ENCODE measurements at regions not wholly inside any gene's neighbourhood (a gene's known extent, or its start where the extent isn't known, plus 50 kb on each side); places are given as distances from the start of the nearest gene placed in this dataset.
"Not testable (repeated sequence)": the region's sequence is repeated elsewhere in the genome, so short reads cannot be mapped to it uniquely, and the experiment has no call there.

- DNase-seq (ENCODE audit: extremely low read depth, low read depth, low spot score): no peak
These were observed 129.3 kb downstream of the LNPK start for GRCh38 chr2:175872721-175873120.

DNA sequence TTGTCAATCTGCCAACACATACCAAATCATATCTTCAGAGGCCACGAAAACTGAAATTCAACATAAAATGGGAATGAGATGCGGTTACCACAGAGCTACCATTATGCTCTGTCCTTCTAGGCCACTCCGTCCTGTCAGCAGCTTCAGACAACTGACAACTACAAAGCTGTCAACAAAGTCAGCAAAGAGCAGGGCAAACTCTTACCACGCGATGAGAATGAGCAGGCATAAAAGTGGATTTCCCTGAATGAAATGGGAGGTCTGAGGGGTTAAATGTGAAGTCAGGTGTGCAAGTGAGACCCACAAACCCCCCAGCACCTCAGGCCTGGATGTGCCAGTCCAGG, 130.1 kb downstream of the LNPK start:
- DNase-seq (ENCODE audit: extremely low read depth, low read depth, low spot score): no peak

DNA sequence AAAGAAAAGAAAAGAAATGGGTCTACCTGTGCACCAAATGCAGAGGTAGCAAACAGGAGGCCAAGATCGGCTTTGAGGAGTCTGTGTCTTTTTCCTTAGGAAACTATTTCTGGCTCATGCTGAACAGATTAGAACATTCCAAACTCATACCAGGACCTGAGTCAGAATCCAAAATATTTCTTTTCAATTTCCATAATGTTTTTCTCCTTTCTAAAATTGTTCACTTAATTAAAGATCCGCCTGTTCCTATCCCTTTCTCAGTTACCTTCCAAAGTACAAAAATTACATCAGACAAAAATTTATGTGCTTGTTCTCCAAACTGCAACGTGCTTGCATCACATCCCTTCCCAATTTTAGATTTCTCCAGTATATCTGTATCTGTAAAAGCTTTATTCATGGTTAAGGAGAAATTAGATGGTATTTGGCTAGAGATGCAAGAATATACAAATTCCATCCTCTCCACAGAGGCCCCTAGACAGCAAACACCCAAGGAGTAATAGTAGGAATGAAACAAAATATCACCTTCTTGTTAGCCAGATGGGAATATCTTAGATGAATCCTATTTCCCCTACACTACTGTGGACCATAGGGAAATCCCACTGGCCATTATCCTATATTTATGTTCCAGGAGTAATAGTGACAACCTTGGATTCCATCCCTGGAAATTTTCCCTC, 130.6 kb downstream of the LNPK start:
- no peak for DNase-seq (ENCODE audit: extremely low read depth, low read depth, low spot score)

DNA sequence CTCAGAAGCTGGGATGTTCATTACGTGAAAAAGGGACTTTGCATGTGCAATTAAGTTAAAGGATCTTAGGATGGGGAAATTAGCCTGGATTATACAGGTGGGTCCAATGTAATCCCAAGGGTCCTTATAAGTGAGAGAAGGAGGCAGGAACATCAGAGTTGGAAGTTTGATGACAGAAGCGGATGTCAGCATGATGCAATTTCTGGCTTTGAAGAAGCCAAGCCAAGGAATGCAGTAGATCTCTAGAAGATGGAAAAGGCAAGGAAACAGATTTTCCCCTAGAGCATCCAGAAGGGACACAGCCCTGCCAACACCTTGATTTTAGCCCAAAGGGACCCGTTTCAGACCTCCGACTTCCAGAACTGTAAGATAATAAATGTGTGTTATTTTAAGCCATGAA, 136.4 kb downstream of the LNPK start:
- no peak for DNase-seq (ENCODE audit: extremely low read depth, low read depth, low spot score)

DNA sequence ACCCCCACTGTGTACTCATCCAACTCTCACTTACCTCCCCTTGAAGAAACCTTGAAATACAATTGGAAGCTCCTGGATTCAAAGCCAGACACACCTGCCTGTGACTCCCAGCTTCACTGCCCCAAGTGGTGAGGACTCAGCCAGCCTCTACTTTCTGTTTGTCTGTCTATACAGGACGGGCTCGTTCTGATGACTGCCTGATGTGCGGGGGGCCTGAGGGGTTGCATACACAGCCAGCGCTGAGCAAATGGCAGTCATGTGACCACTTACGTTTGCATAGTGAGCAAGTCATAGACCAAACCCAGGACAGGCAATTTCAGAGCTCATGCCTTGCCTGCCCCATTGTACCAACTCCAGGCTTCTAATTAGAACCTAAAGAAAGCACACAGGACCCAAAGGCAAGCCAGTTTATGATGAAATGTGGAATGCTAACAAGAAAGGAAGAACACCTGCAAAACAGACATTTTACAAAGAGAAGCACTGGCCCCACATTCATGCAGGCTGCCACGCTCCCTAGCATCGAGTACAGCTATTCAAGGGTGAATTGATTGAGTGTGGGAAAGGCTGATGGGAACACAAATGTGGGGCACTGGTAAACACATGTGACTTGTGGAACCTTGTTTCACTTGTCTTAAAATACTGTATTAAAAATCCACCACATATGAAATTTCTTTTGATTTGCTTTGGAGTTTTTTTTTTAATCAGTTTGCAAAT, 137.8 kb downstream of the LNPK start:
- DNase-seq (ENCODE audit: extremely low read depth, low read depth, low spot score): no peak

DNA sequence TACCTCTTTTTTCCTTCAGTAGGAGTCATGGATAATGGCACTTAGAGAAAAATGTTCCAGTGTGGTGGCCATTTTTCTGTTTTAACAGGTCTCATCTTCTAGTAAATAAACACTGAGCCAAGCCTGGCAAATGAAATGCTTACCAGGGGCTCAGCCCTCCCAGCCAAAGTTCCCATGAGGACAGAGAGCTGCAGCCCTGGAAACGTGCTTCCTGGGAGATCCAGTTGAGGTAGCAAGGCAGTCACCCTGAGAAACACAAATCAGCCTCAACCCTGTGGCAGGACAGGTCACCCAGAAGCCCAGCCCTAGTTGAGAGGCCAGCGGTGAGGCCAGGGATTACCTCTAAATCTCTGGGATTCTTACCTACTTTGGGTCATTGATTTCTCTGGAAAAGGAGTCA, 140.1 kb downstream of the LNPK start:
- DNase-seq (ENCODE audit: extremely low read depth, low read depth, low spot score): no peak

DNA sequence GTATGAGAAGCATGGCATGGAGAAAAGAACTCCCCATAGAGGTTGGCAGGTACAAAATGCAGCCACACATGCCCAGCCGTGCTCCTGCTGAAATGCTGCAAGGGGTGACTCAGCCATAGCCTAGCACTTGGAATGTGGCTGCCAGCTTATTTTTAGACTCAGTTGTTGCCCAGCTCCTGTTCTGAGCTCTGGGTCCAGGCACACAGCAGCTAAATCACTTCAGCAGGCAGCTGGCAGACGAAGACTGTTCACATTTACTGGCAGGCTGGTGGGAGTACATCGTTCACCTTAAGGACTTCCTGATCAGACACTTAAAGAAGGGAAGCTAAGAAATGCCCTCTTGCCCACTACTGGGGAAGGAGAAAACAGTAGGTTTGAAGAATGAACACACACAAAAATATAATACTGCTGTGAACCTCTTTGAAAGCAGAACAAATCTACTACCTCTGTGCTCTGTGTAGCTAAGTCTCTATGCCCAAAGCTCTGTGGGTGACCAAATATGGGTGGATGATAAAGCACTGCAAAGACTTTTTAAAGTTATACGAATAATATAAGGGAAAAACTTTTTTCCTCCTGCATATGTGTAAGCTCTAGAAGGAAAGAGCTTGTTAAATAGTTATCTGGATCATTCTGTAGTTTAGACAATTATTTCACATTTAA, 146.1 kb downstream of the LNPK start:
- DNase-seq (ENCODE audit: extremely low read depth, low read depth, low spot score): no peak

DNA sequence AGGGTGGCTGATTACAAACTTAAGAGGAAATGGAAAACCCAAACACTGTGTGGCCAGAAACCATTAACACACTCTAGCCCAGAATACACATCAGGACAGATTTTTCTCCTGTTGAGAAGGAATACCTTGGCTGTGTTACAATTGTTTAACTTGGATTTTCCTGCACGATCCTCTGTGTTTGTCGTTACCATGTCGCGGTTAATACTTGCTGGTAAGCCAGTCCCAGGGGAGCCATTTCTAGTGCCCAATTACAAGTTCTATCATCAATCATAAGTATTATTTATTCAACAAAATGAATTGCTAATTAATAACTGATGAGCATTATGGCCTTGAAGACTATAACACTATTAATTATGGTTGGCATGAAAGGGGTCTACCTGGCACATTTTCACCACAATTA, 146.8 kb downstream of the LNPK start:
- no peak for DNase-seq (ENCODE audit: extremely low read depth, low read depth, low spot score)

DNA sequence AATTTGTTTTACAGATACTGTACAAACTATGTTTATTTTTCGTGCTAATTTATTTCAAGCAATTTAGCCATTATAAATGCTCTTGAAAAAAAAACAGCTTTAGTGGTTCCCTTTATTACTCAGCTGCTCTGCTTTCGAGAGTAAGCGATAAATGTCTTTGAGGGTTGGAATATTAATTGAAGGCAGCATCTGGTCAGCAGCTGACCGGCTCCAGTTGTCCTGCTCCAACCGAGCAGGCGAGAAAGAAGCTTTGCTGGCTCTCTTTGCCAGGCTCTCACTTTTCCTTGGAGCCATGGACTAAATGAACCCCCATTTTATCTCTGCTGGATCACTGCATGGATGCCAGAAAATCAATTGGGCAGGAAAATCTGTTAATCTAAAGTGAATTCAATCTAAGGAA, 147.4 kb downstream of the LNPK start:
- no peak for DNase-seq (ENCODE audit: extremely low read depth, low read depth, low spot score)

DNA sequence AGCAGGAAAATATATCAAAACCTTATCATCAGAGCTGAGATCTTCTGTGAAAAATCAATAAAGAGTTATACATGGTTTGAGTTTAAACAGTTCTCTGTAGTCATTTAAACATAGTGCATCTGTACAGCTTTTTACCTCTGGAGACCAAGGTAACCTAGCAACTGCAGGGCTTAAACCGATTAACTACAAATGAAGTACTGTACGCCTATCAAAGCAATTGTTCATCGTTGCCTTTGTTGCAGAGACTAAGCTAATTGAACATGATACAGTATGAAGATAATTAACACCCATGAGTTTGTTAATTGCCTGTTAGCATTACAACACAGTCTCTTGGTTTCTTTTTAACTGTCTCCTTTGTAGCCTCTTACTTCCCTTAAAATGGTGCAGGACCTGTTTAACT, 147.9 kb downstream of the LNPK start:
- DNase-seq (ENCODE audit: extremely low read depth, low read depth, low spot score): no peak

DNA sequence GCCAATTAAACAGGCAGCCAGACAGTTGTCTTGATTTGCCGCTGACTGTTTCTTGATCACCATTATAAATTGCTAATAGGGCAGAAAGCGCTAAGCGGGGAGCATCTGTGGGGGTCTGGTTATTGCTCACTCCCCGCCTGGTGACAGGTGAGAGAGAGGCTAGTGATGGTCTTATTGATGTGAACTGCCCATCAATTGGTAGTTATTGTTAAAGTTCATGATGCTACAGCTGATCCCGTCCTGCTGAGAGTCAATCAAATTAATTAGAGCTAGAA, 148.5 kb downstream of the LNPK start:
- DNase-seq (ENCODE audit: extremely low read depth, low read depth, low spot score): no peak

GRCh38 chr2:175852879-175853615, 149.0 kb downstream of the LNPK start:
- no peak for DNase-seq (ENCODE audit: extremely low read depth, low read depth, low spot score)

DNA sequence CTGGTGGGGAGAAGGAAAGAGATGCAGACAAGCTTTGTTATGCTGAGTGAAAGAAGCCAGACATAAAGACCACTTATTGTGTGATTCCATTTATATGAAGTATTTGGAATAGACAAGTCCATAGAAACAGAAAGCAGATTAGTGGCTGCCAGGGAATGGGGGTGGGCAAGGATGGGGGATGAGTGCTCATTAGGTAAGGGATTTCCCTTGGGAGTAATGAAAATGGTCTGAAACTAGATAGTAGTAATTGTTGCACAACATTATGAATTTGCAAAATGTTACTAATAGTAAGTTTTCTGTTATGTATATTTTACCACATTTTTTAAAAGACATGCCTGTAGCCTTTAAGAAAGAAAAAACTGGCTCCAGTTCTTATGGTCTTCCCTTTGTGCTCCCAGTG, 154.9 kb downstream of the LNPK start:
- no peak for DNase-seq (ENCODE audit: extremely low read depth, low read depth, low spot score)

- DNase-seq (ENCODE audit: extremely low read depth, low read depth, low spot score): no peak
These were observed 157.9 kb downstream of the LNPK start for GRCh38 chr2:175844169-175844568.

DNA sequence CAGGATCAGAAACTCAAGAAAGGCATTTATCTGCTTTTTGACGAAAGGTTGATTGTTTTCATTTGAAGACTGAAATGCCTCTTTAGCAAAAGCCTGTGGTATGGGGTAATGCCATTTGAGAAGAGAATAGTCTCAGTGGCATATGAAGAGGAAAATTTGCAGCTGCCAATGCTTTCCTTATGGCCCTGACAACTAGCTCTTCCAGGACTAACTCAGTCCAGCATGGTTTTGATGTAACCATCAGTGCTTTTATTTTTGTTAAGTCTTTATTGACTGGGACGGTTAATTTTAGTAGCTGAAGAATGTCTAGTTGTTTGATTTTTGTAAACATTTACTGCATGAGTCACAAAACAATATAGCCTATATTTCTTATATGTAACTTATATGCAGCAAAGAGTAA, 158.4 kb downstream of the LNPK start:
- DNase-seq (ENCODE audit: extremely low read depth, low read depth, low spot score): no peak

DNA sequence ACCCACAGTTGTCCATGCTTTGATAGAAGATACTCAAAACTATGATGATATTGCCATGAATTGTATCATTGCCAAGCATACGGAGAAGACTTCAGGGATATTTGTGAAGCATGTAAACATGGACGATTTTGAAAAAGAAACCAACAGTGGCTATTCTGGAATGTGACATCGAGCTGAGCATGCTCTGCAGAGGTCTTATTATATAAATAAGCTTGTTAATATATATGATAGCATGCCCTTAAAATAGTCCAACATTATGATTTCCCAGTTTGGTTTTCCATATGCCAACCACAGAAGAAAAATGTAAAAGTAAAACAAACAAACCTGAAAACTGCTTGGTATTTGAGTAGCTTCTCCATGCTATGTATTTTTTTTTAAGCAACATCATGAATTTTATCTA, 159.1 kb downstream of the LNPK start:
- DNase-seq (ENCODE audit: extremely low read depth, low read depth, low spot score): no peak

- not testable (repeated sequence) for DNase-seq (ENCODE audit: extremely low read depth, low read depth, low spot score)
These were observed 161.3 kb downstream of the LNPK start for GRCh38 chr2:175840765-175841164.

DNA sequence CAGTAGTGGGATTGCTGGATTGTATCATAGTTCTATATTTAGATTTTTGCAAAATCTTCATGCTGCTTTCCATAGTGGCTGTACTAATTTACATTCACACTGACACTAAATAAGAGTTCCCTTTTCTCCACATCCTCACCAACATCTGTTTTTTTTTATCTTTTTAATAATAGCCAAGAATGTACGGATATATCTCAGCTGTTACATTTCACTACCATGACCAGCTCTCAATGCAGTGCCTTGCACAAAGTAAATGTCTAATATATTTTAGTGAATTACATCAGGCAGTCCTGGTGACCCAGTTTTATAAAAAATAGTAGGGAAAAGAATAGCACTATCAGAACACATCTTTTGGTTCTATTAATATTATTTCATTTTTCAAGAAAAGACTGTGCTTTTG, 161.8 kb downstream of the LNPK start:
- DNase-seq (ENCODE audit: extremely low read depth, low read depth, low spot score): no peak

- no peak for DNase-seq (ENCODE audit: extremely low read depth, low read depth, low spot score)
These were observed 163.1 kb downstream of the LNPK start for GRCh38 chr2:175838979-175839378.

- DNase-seq (ENCODE audit: extremely low read depth, low read depth, low spot score): no peak
These were observed 165.0 kb downstream of the LNPK start for GRCh38 chr2:175837046-175837445.

DNA sequence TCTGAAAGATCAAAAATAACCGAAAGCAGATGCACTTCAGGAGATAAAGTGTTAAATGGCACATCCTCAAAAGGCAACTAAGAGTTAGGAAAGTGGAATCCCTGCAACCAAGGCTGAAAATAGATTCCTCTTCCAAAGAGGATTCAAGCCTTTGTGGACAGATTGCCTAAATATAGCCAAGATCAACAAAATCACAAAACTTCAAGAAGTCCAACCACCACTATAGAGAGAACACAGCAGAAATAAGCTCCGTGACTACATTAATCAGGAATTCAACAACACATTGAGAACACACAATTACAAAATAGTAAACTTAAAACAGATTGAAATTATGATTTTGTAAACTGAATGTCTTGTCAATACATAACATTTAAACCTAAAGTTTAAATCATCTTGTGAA, 165.7 kb downstream of the LNPK start:
- DNase-seq (ENCODE audit: extremely low read depth, low read depth, low spot score): no peak

GRCh38 chr2:175834477-175834876, 167.6 kb downstream of the LNPK start:
- DNase-seq (ENCODE audit: extremely low read depth, low read depth, low spot score): no peak

Measured in glomerular endothelial cell (primary cell).